Right ventricle myocardium inferior (tissue), 1 donor: ENCODE measurements at regions not wholly inside any gene's neighbourhood (a gene's known extent, or its start where the extent isn't known, plus 50 kb on each side); places are given as distances from the start of the nearest gene placed in this dataset.

ENCODE experiments used
- ATAC-seq: fragments of 200-7000 bp; cut with Tn5 transposase; one replicate; pipeline ENCODE4 v1.9.1; 2020; ENCODE audit warnings: mild to moderate bottlenecking, moderate library complexity
- DNase-seq: peaks from one replicate; pipeline ENCODE4 v3.0.0; 2021; ENCODE audit errors: missing footprints
- intact Hi-C: fragments of 100-400 bp; cut with DNase I; formaldehyde crosslinking; loops from one replicate; pipeline ENCODE4 v1.11.0; 2022
- donor health status: DM: no; HTN: yes; CAD: no; lungs with severe emphysema.

GRCh38 chr6:54624216-54624615 is 222.4 kb upstream of the FAM83B start:
- ATAC-seq (no peak), DNase-seq (no peak)
- intact Hi-C loops = no loop called here

DNA sequence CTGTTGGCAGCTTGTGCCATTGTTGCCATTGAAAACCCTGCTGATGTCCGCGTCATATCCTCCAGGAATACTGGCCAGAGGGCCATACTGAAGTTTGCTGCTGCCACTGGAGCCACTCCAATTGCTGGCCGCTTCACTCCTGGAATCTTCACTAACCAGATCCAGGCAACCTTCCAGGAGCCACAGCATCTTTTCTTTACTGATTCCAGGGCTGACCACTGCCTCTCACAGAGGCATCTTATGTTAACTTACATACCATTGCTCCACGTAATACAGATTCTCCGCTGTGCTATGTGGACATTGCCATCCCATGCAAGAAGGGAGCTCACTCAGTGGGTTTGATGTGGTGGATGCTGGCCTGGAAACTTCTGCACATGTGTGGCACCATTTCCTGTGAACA is 221.8 kb upstream of the FAM83B start:
- ATAC-seq (no peak), DNase-seq (no peak)
- intact Hi-C loops = no loop called here

- DNase-seq = no peak
- intact Hi-C loops = no loop called here
- no peak for ATAC-seq
These were observed 217.4 kb upstream of the FAM83B start for GRCh38 chr6:54629131-54629530.

DNA sequence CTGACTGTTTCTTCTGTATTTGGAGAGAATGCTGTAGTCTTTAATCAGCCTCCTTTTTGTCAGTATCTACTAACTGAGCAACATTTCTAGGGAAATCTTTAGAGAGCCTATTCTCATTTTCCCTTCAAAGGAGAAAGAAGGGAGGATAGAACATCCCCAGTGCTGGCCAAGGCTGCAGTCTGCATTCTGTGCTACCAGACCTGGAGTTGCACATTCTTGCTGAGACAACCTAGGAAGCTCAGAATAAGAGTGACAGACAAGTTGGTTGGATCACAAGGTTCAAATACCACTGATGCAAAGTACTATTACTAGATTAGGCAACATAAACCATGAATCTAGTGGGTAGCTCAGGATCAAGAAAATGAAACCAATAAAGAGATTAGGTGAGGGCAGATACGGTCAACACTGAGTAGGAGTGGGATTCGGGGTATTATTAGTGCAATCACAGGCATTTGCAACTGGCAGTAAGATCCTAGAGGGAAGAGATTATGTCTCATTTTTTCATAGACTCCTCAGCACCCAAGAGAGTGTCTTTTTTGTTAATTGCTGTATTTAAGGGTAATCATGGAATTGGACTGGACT is 213.5 kb upstream of the FAM83B start:
- intact Hi-C loops = no loop called here
- ATAC-seq (no peak), DNase-seq (no peak)

DNA sequence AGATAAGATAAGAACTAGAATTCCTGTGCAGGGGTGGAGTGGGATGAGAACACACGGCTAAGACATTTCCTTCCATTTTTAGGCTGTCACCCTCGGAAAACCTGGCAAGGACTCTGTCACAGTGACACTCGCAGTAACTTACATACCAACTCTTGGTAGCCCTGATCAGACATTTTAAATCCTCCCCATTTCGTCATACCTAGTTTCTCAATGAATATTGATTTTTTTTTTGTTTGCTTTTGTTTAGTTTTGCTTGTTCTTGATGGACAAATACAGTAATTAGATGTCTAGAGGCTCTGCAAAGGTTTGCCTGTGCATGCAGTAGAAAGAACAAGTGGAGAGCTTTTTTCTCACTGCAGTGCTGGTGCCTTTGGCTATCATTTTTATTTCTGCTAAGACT is 213.0 kb upstream of the FAM83B start:
- DNase-seq (no peak), ATAC-seq (no peak)
- intact Hi-C loops = no loop called here

DNA sequence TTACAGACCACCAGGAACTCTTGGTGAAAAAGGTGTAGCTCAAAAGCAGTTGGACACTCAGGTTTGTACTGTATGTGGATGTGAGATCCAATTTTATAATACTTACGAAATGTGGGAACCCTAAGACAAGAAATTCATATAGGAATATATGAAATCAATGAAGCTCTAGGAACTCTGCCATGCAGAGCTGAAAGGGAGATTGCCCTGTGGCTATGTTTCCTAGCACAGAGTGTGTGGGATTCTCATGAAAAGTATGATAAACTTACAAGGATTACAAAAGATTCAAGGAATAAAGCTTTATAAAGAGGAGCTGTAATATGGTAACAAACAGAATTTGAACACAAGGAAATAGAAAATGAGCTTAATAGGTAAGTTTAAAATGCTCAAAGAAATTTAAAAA is 205.7 kb upstream of the FAM83B start:
- DNase-seq (no peak), ATAC-seq (no peak)
- intact Hi-C loops = no loop called here

DNA sequence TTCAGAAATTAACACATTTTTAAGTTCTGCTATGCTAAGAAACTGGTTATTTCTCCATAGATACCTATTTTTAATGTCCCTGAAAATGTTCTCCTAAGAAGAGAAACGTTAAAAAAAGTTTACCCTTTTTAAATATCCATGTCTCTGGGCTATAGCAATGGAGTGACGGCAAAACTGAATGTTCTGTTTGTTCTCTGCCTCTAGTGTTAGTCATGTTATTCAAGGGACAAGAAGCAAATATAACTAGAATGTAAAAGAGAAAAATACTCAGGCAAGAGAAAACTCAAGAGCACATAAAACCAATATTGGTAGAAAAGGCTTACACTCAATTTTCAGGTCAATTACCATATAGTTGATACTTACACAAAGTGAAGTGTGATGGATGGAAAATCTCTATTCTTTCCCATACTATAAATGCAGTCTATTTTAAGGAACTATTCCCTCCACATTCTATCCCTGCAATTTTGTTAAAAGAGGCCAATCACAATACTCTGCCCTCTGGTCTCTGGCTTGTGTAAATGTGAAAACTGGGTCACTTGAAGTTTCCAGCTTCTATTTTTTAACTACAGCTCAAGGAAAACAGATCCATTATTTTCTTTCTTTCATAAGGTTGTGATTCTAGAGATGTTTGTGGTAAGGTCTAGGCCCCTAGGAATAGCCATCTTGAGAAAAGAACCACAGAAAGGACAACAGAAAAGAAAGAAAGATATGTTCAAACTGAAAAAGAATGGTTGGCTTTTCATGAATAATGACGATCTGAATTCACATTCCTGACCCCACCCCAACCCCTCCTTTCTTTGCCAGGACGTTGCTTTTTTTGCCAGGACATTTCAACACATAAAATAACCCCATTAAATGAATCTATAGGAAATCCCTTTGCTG is 200.3 kb upstream of the FAM83B start:
- ATAC-seq (no peak), DNase-seq (no peak)
- intact Hi-C loops = no loop called here

DNA sequence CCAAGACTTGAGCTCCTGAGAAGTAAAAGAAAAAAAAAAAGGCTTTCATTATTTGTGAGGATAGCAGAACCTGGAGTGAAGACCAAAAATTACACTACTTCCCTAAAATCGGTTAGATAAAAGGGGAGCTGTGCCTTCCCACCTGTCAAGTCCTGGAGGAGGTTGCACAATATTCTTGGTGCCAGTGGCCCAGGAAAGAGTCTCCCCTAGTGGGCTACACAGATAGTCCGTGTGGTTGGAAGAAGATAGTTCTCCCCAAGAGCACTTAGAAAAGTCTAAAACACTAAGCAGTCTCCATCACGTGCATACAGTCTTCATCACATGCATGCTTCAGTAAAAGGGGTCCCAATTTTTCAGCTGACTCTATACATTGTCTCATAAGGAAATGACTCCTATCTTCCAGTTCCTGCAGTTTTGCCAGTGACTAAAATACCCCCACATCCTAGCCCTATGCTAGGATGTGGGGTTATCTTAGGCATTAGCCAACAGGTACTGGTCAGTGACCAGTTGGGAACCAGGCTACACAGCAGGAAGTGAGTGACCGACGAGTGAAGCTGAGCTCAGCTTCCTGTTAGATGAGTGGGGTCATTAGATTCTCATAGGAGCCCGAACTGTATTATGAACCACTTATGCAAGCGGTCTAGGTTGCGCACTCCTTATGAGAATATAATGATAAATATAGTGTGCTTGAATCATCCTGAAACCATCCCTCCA is 199.5 kb upstream of the FAM83B start:
- DNase-seq = no peak
- intact Hi-C loops = no loop called here
- ATAC-seq = no peak

DNA sequence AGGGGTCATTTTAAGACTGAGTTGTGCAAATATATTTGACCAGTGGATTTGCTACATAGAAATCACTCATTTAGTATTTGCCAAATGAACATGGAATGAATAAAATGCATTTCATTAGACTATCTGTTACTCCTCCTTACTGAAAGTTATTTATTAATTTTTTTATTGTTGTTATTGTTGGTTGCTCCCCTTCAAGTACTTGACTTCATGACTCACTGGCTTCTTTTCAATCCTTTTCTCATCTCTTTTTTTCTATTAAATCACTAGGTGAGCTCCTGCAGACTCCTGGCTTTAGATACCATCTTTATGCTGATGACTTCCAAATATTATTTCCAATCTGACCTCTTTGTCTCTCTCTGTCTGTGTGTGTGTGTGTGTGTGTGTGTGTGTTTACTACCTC is 192.2 kb upstream of the FAM83B start:
- no peak for DNase-seq
- ATAC-seq = no peak
- intact Hi-C loops = no loop called here

DNA sequence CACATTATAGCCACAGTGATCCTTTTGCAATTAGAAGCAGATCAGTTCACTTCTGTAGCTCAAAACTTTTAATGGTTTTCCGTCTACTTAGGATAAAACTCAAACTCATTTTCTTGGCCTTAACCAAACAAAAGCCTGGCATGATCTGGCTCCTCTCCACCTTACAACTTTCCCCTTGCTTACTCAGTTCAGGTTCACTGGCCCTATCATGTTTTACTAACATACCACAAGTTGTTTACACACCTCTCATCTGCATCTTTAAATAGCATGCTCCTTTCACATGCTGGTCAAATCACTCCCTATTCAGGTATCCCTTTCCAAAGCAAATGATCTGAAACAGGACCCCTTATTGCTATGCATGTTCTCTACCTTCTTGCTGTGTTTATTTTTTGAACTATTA is 191.4 kb upstream of the FAM83B start:
- no peak for ATAC-seq
- no peak for DNase-seq
- intact Hi-C loops = no loop called here

- intact Hi-C loops = no loop called here
These were observed 181.3 kb upstream of the FAM83B start for GRCh38 chr6:54665278-54665677.

GRCh38 chr6:54680531-54680930 is 166.0 kb upstream of the FAM83B start:
- intact Hi-C loops = no loop called here

More at GRCh38 chr6:54665278-54665677, 181.3 kb upstream of the FAM83B start:
- DNase-seq (no peak), ATAC-seq (no peak)

GRCh38 chr6:54681267-54681666 is 165.3 kb upstream of the FAM83B start:
- DNase-seq (no peak), ATAC-seq (no peak)

More at GRCh38 chr6:54680531-54680930, 166.0 kb upstream of the FAM83B start:
- ATAC-seq (no peak), DNase-seq (no peak)

GRCh38 chr6:54681987-54682386 is 164.6 kb upstream of the FAM83B start:
- ATAC-seq (no peak), DNase-seq (no peak)
- intact Hi-C loops = no loop called here

More at GRCh38 chr6:54681267-54681666, 165.3 kb upstream of the FAM83B start:
- intact Hi-C loops = no loop called here

DNA sequence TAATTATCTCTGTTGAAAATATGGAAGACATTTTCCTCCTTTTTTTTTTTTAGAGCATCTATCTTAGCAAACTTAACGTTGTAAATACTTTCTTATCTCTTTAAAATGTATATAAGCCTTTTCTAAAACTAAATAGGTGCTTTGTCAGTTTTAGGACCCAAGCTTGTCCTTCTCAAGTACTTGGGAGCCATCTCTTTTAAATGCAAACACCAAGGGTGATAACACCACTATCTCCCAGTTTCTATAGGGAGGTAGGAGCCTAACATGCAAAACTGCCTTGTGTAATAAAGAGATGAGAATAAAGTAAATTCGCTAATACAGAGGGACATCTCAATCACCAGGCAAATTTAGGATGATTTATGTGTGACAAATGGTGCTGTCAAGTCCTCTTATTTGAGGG is 157.0 kb upstream of the FAM83B start:
- intact Hi-C loops = no loop called here
- no peak for DNase-seq
- ATAC-seq = no peak

GRCh38 chr6:54690596-54690995 is 156.0 kb upstream of the FAM83B start:
- no peak for DNase-seq
- intact Hi-C loops = no loop called here
- no peak for ATAC-seq

DNA sequence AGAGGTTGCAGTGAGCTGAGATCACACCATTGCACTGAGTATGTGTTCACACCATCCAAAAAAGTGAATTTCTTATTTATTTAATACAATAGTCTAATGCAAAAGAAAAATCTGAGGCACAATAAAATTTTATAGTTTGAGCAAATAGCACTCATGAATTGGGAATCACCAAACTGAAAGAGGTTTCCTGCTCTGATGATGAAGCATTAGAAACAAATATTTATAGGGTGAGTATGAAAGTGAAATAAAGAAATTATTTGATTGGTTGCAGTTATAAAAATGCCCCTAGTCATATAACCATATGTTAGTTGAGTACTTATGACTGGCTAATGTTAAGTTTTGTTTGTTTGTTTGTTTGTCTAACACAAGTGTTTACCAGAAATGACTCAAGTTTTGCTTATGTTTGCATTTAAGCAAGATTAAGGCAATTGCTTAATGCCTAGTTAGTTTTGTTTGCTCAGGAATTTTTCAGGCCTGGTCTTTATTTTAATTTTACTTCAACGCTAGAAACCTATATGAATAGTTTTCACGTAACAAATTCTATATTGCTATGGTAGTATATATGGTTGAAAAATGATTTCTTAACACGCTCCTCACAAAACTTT is 151.5 kb upstream of the FAM83B start:
- intact Hi-C loops = no loop called here
- ATAC-seq = no peak
- DNase-seq = no peak

DNA sequence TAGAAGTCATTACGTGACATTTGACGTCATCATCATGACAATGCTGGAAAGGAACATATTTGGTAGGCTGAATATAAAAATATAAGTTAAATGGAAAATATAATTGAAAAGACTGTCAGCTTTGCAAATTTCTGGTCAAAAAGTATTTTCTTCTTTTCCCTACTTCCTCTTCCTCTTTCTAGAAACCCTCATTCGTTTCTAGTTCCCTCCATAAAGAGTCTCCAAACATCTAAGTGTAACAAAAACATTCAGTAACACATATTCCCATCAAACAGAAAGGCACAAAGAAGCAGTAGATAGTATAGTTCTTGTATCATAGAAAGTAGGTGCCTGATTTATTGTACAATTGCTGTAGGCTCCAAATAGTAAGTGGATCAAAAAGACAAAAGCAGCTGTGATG is 150.8 kb upstream of the FAM83B start:
- intact Hi-C loops = no loop called here
- DNase-seq (no peak), ATAC-seq (no peak)

DNA sequence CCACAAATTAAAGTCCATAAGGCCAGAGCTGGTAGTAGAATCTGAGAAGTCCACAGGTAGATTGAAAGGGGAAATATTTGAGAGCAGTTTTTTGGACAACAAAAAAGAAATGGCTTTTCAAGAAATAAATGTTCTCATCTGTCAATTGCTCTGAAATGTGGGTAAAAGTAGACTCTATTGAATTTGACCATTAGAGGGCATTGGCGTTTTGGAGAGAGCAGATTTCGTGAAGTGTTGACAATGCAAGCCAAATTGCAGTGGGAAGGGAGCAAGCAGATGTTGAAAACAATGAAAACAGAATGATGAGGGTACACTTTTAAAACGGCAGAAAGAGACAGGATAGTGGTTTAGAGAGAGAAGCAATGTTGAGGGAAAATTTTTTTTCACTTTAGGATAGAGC is 149.1 kb upstream of the FAM83B start:
- ATAC-seq = no peak
- DNase-seq = no peak
- intact Hi-C loops = no loop called here

GRCh38 chr6:54698974-54699373 is 147.6 kb upstream of the FAM83B start:
- DNase-seq (no peak), ATAC-seq (no peak)
- intact Hi-C loops = no loop called here
